Stimulated activated naive B cell treated with anti-CD40 and anti-IgM and Interleukin-4, amounts not matched to agents 10 μg/mL and 1 μg/mL and 100 μg/mL, for 72 hours (primary cell): ENCODE measurements at regions not wholly inside any gene's neighbourhood (a gene's known extent, or its start where the extent isn't known, plus 50 kb on each side); places are given as distances from the start of the nearest gene placed in this dataset.

Experiments used
- ATAC-seq, 2 donors: fragments of 150-1000 bp; cut with Tn5 transposase; replicated peaks; 2 replicates each; pipeline ENCODE4 v1.10.0; 2021; ENCODE audit warnings: moderate library complexity in 1 of 2
- DNase-seq: peaks from one replicate; pipeline ENCODE4 v3.0.0; 2021
- H3K27ac Mint-ChIP-seq: one replicate; pipeline ENCODE4 v1.8.0; 2022; ENCODE audit warnings: mild to moderate bottlenecking, mixed read lengths
- H3K27me3 Mint-ChIP-seq, 2 donors: one replicate each; pipeline ENCODE4 v1.8.0; 2022; ENCODE audit warnings: mixed read lengths in 2 of 2
- H3K36me3 Mint-ChIP-seq, 2 donors: one replicate each; pipeline ENCODE4 v1.8.0; 2022; ENCODE audit warnings: mixed read lengths in 2 of 2, mild to moderate bottlenecking in 1 of 2
- H3K4me1 Mint-ChIP-seq, 2 donors: one replicate each; pipeline ENCODE4 v1.8.0; 2022; ENCODE audit warnings: mixed read lengths in 2 of 2, mild to moderate bottlenecking in 1 of 2
- H3K4me3 Mint-ChIP-seq, 2 donors: one replicate each; pipeline ENCODE4 v1.8.0; 2022; ENCODE audit warnings: mild to moderate bottlenecking in 2 of 2, mixed read lengths in 2 of 2, moderate library complexity in 1 of 2
- H3K9me3 Mint-ChIP-seq, 2 donors: one replicate each; pipeline ENCODE4 v1.8.0; 2022; ENCODE audit warnings: mixed read lengths in 2 of 2, mild to moderate bottlenecking in 1 of 2

GRCh38 chr2:58299123-58299522, 58.0 kb upstream of the FANCL start:
- DNase-seq (no peak), ATAC-seq (no peak)
- Mint-ChIP-seq H3K27me3 (peaks cover 6 to 11% of the 10 kb centered on the region in 2 donors), H3K27ac (no peak overlapping the region), H3K4me1 (no peaks in the 10 kb centered on the region), H3K4me3 (no peak overlapping the region), H3K9me3 (peaks cover 0 to under 1% of the 10 kb centered on the region in 2 donors), H3K36me3 (no peaks in the 10 kb centered on the region)

GRCh38 chr2:58293056-58293455, 51.9 kb upstream of the FANCL start:
- Mint-ChIP-seq H3K4me3 (no peak overlapping the region), H3K36me3 (no peaks in the 10 kb centered on the region), H3K4me1 (no peaks in the 10 kb centered on the region), H3K27ac (no peak overlapping the region), H3K27me3 (peaks cover 6 to 16% of the 10 kb centered on the region in 2 donors), H3K9me3 (no peaks in the 10 kb centered on the region)
- DNase-seq, result no peak
- ATAC-seq, result no peak

- H3K27me3 Mint-ChIP-seq, result peaks cover 6 to 16% of the 10 kb centered on the region in 2 donors
- H3K9me3 Mint-ChIP-seq, result no peaks in the 10 kb centered on the region
- H3K4me3 Mint-ChIP-seq, result no peak overlapping the region
- no peaks in the 10 kb centered on the region for H3K4me1 Mint-ChIP-seq
- ATAC-seq (no peak), DNase-seq (no peak)
- no peaks in the 10 kb centered on the region for H3K36me3 Mint-ChIP-seq
- H3K27ac Mint-ChIP-seq, result peak overlapping the region; percentile 61
These were observed 50.8 kb upstream of the FANCL start for GRCh38 chr2:58291726-58292438.
